Mesendoderm (in vitro differentiated cells): ENCODE measurements at regions not wholly inside any gene's neighbourhood (a gene's known extent, or its start where the extent isn't known, plus 50 kb on each side); places are given as distances from the start of the nearest gene placed in this dataset.
A peak's percentile ranks its signal among the peaks of the same experiment; 100 is the strongest.

Experiments used
- DNase-seq: peaks from one replicate; pipeline ENCODE4 v3.0.0; 2013
- H2AK5ac ChIP-seq: 2 replicates; pipeline ENCODE4 v1.6.1; 2013; ENCODE audit warnings: low read length, inconsistent platforms
- H2BK120ac ChIP-seq: 2 replicates; pipeline ENCODE4 v1.6.1; 2013; ENCODE audit warnings: low read depth, mild to moderate bottlenecking, low read length, moderate library complexity, mixed read lengths
- H2BK15ac ChIP-seq: replicated peaks from 2 replicates; pipeline ENCODE4 v1.6.1; 2013; ENCODE audit warnings: low read depth, mild to moderate bottlenecking, moderate library complexity
- H2BK5ac ChIP-seq: 2 replicates; pipeline ENCODE4 v1.6.1; 2013; ENCODE audit warnings: low read length, inconsistent platforms
- H3K18ac ChIP-seq: 2 replicates; pipeline ENCODE4 v1.6.1; 2013; ENCODE audit warnings: mild to moderate bottlenecking, low read length, mixed read lengths
- H3K23ac ChIP-seq: one replicate; pipeline ENCODE4 v1.6.1; 2013; ENCODE audit warnings: low read length
- H3K27ac ChIP-seq: 2 replicates; pipeline ENCODE4 v1.5.1; 2013; ENCODE audit warnings: low read depth, mild to moderate bottlenecking, inconsistent platforms, low read length, moderate library complexity
- H3K27me3 ChIP-seq: 2 replicates; pipeline ENCODE4 v1.6.1; 2013; ENCODE audit warnings: low read length, control low read depth, mild to moderate bottlenecking, inconsistent platforms; ENCODE audit not compliant: insufficient read depth, poor library complexity
- H3K36me3 ChIP-seq: 2 replicates; pipeline ENCODE4 v1.6.1; 2013; ENCODE audit warnings: low read length, inconsistent platforms; ENCODE audit not compliant: control insufficient read depth, insufficient read depth
- H3K4ac ChIP-seq: one replicate; pipeline ENCODE4 v1.6.1; 2013; ENCODE audit warnings: low read depth, mild to moderate bottlenecking, low read length, moderate library complexity
- H3K4me1 ChIP-seq: 2 replicates; pipeline ENCODE4 v1.6.1; 2013; ENCODE audit warnings: low read depth, low read length, inconsistent platforms; ENCODE audit not compliant: control insufficient read depth
- H3K4me2 ChIP-seq: 2 replicates; pipeline ENCODE4 v1.6.1; 2013; ENCODE audit warnings: low read length
- H3K4me3 ChIP-seq: 2 replicates; pipeline ENCODE4 v1.5.1; 2013; ENCODE audit warnings: mild to moderate bottlenecking, low read length
- H3K56ac ChIP-seq: one replicate; pipeline ENCODE4 v1.6.1; 2013; ENCODE audit warnings: low read length
- H3K79me1 ChIP-seq: 2 replicates; pipeline ENCODE4 v1.6.1; 2013; ENCODE audit warnings: low read length, inconsistent platforms
- H3K79me2 ChIP-seq: 2 replicates; pipeline ENCODE4 v1.6.1; 2013; ENCODE audit warnings: mild to moderate bottlenecking, low read length; ENCODE audit not compliant: control insufficient read depth, insufficient read depth
- H3K9ac ChIP-seq: 2 replicates; pipeline ENCODE4 v1.6.1; 2013; ENCODE audit warnings: low read length, inconsistent platforms
- H4K5ac ChIP-seq: one replicate; pipeline ENCODE4 v1.6.1; 2013; ENCODE audit warnings: low read length
- H4K8ac ChIP-seq: one replicate; pipeline ENCODE4 v1.6.1; 2013; ENCODE audit warnings: low read depth, mild to moderate bottlenecking, control low read depth, low read length, moderate library complexity
- WGBS: extraction: QIAGEN DNeasy Blood & Tissue Kit; methylation state at CpG from one replicate; pipeline ENCODE4 v1.1.7; 2013; ENCODE audit warnings: low lambda C conversion rate, missing lambda C conversion rate; ENCODE audit not compliant: insufficient coverage; ENCODE audit errors: extremely low coverage; 5-methylcytosine and 5-hydroxymethylcytosine counted together

DNA sequence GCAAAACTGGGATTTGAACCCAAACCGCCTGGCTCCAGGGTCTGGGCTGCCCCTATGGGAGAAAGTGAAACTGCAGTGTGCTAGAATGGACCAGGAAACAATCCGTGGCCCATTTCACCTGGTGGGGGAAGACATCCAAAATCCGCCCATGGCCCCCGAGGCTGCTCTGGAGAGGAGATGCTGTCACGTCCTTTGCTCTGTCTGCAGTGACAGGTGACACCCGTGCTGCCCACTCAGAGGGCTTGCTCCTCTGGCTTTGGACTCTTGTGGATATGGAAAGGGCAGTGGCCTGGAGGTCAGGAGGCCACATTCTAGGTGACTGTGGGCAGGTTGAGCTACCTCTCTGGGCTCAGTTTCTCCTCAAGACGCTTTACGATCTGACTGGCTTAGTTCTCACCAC is 151.2 kb upstream of the GPR26 start:
- DNase-seq = no peak
- no peaks in the 10 kb centered on the region for H3K36me3 ChIP-seq
- no peak overlapping the region for H2AK5ac ChIP-seq
- H3K79me2 ChIP-seq = no peaks in the 10 kb centered on the region
- no CpG with 5 or more reads among the region's 8 CpGs for WGBS
- H3K4me3 ChIP-seq = no peak overlapping the region
- no peak overlapping the region for H4K5ac ChIP-seq
- no peak overlapping the region for H2BK120ac ChIP-seq
- no peak overlapping the region for H3K4me2 ChIP-seq
- H3K27ac ChIP-seq = no peak overlapping the region
- H2BK15ac ChIP-seq = no peak overlapping the region
- peaks cover 3% of the 10 kb centered on the region for H3K4me1 ChIP-seq
- H3K79me1 ChIP-seq = no peaks in the 10 kb centered on the region
- no peak overlapping the region for H4K8ac ChIP-seq
- no peak overlapping the region for H3K18ac ChIP-seq
- no peak overlapping the region for H2BK5ac ChIP-seq
- H3K23ac ChIP-seq = no peak overlapping the region
- H3K27me3 ChIP-seq = no peaks in the 10 kb centered on the region
- H3K56ac ChIP-seq = no peak overlapping the region
- H3K4ac ChIP-seq = no peak overlapping the region
- no peak overlapping the region for H3K9ac ChIP-seq

DNA sequence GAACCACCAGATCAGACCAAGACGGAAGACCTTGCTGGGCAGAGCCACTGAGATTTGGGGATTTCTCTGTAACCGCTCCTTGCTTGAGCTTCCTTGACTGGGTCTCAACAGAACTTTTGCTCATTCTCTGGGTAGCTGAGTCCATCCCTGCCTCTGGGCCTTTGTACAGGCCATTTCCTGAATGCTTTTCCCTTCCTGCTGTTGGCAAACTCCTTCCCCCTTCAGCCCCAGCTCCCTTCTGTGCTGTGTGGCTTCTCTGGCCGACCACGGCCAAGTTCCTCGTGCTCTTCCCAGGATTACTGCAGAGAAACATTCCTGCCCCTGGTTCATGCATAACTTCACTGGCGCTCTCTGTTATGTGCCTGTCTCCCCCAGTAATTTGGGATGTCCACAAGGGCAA is 150.5 kb upstream of the GPR26 start:
- H3K4me3 ChIP-seq = no peak overlapping the region

DNA sequence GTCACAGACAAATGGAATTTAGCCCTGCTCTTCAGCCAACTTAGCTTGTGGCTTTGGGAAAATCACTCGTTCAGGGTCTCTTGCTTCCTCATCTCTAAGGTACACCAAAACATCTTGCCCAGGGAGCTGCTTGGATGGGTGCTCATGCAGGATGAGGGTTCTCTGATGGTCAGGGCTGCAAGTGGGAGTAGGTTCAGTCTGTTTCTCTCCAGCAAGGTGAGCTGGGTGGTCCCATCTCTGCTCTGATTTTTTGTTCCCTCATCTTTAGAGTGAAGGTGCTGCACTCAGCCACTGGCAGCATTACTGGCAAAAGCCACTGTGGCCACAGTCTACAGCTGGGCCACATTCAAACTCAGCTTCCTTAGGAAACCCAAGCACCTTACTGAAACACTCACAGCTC is 149.9 kb upstream of the GPR26 start:
- H3K9ac ChIP-seq = no peak overlapping the region
- H3K4me3 ChIP-seq = no peak overlapping the region
- H3K4me1 ChIP-seq = peaks cover 3% of the 10 kb centered on the region
- H4K8ac ChIP-seq = no peak overlapping the region
- no peak overlapping the region for H3K56ac ChIP-seq
- no peak for DNase-seq
- no peak overlapping the region for H3K27ac ChIP-seq
- H3K4me2 ChIP-seq = no peak overlapping the region
- no peak overlapping the region for H2BK120ac ChIP-seq
- no peak overlapping the region for H2AK5ac ChIP-seq
- H3K79me1 ChIP-seq = no peaks in the 10 kb centered on the region
- H2BK15ac ChIP-seq = no peak overlapping the region
- H3K79me2 ChIP-seq = no peaks in the 10 kb centered on the region
- no peak overlapping the region for H3K18ac ChIP-seq
- H2BK5ac ChIP-seq = no peak overlapping the region
- no peak overlapping the region for H3K4ac ChIP-seq
- H3K36me3 ChIP-seq = no peaks in the 10 kb centered on the region
- no peak overlapping the region for H4K5ac ChIP-seq
- H3K27me3 ChIP-seq = no peaks in the 10 kb centered on the region
- no peak overlapping the region for H3K23ac ChIP-seq
- WGBS = no CpG with 5 or more reads among the region's 1 CpG

More for the DNA sequence above, 150.5 kb upstream of the GPR26 start:
- Histone ChIP-seq H3K36me3 (no peaks in the 10 kb centered on the region), H2AK5ac (no peak overlapping the region), H2BK5ac (no peak overlapping the region), H2BK120ac (no peak overlapping the region), H3K27ac (no peak overlapping the region), H2BK15ac (no peak overlapping the region), H4K8ac (no peak overlapping the region), H3K4me2 (no peak overlapping the region), H3K27me3 (no peaks in the 10 kb centered on the region), H3K18ac (no peak overlapping the region), H3K4ac (no peak overlapping the region), H3K79me1 (no peaks in the 10 kb centered on the region), H4K5ac (no peak overlapping the region), H3K23ac (no peak overlapping the region), H3K56ac (no peak overlapping the region), H3K4me1 (peaks cover 3% of the 10 kb centered on the region), H3K9ac (no peak overlapping the region), H3K79me2 (no peaks in the 10 kb centered on the region)
- no CpG with 5 or more reads among the region's 6 CpGs for WGBS
- DNase-seq = no peak

DNA sequence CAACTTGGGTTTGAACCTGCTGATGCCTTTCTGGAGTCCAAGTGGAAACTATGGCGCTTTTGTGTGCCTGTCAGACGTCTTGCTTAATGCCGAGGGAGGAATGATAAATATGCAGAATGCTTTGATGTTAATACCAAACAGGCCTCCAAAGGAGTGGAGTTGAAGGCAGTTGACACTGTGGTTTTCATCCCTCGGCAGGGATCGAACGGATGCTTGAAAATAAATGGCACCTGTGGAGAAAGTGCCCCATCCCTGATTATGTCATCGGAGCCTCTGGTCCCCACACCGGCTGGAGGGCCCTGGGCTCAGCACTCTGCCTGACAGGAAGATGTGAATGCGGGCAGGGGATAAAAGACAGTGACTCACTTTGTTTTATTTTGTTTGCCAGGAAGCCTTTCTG is 148.7 kb upstream of the GPR26 start:
- no CpG with 5 or more reads among the region's 9 CpGs for WGBS
- H3K36me3 ChIP-seq = no peaks in the 10 kb centered on the region

DNA sequence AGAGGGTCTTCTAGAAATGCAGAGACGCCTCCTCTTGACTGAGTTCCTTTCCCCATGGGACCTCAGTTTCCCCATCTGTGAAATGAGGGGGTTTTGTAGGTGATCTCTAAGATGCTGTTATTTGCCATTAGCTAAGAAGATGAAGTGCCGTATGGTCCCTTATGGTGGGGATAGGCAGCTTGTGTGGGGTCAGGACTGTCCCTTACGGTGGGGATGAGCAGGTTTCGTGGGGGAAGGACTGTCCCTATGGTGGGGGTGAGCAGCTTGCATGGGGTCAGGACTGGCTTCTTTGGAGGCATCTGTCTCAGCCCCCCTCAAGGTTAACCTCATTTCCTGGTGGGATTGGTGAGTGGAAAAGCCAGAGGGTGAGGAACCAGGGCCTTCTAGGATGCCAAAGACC is 148.3 kb upstream of the GPR26 start:
- no peaks in the 10 kb centered on the region for H3K36me3 ChIP-seq
- H4K8ac ChIP-seq = no peak overlapping the region
- no peak overlapping the region for H3K9ac ChIP-seq
- H3K56ac ChIP-seq = no peak overlapping the region
- H3K4me3 ChIP-seq = no peak overlapping the region
- no peaks in the 10 kb centered on the region for H3K79me1 ChIP-seq
- no peak for DNase-seq
- H3K27me3 ChIP-seq = no peaks in the 10 kb centered on the region
- H2AK5ac ChIP-seq = no peak overlapping the region
- H3K18ac ChIP-seq = no peak overlapping the region
- no peak overlapping the region for H2BK120ac ChIP-seq
- H3K4me2 ChIP-seq = no peak overlapping the region
- no peak overlapping the region for H2BK5ac ChIP-seq
- H2BK15ac ChIP-seq = no peak overlapping the region
- no peak overlapping the region for H3K27ac ChIP-seq
- no peak overlapping the region for H4K5ac ChIP-seq
- H3K79me2 ChIP-seq = no peaks in the 10 kb centered on the region
- H3K23ac ChIP-seq = no peak overlapping the region
- no peak overlapping the region for H3K4ac ChIP-seq
- peaks cover 3% of the 10 kb centered on the region for H3K4me1 ChIP-seq
- no CpG with 5 or more reads among the region's 4 CpGs for WGBS

More for the DNA sequence above, 148.7 kb upstream of the GPR26 start:
- H2BK120ac ChIP-seq = no peak overlapping the region
- no peak overlapping the region for H3K56ac ChIP-seq
- DNase-seq = peak; percentile 26
- H3K79me1 ChIP-seq = no peaks in the 10 kb centered on the region
- no peak overlapping the region for H3K27ac ChIP-seq
- no peak overlapping the region for H3K9ac ChIP-seq
- peaks cover 3% of the 10 kb centered on the region for H3K4me1 ChIP-seq
- no peak overlapping the region for H3K4me3 ChIP-seq
- no peaks in the 10 kb centered on the region for H3K27me3 ChIP-seq
- H3K23ac ChIP-seq = no peak overlapping the region
- H3K4ac ChIP-seq = no peak overlapping the region
- H2BK15ac ChIP-seq = no peak overlapping the region
- no peaks in the 10 kb centered on the region for H3K79me2 ChIP-seq
- H2BK5ac ChIP-seq = no peak overlapping the region
- no peak overlapping the region for H3K18ac ChIP-seq
- H2AK5ac ChIP-seq = no peak overlapping the region
- no peak overlapping the region for H4K5ac ChIP-seq
- no peak overlapping the region for H4K8ac ChIP-seq
- no peak overlapping the region for H3K4me2 ChIP-seq

DNA sequence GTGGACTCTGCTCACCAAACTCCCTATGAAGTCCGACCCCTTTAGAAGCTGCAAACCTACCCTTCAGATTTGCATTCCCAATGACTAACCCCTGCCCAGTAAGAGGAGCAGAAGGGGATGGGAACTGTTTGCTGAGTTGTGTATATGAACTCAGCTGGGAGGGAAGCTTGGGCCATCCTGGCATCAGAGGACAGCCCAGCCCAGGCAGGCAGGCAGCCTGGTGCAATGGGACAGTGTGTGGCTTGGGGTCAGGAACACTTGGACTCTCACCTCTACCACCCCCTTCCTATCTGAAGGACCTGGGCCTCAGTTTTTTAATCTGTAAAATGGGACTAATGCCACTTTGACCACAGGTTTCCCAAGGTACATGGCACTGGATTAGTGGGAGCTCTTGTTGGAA is 147.4 kb upstream of the GPR26 start:
- no peak overlapping the region for H3K4me2 ChIP-seq
- H2BK15ac ChIP-seq = no peak overlapping the region
- no peak overlapping the region for H3K18ac ChIP-seq
- H4K5ac ChIP-seq = no peak overlapping the region
- no CpG with 5 or more reads among the region's 1 CpG for WGBS
- peaks cover 1% of the 10 kb centered on the region for H3K4me1 ChIP-seq
- no peak overlapping the region for H3K27ac ChIP-seq
- no peak overlapping the region for H3K23ac ChIP-seq
- H3K79me1 ChIP-seq = no peaks in the 10 kb centered on the region
- no peak overlapping the region for H2AK5ac ChIP-seq
- H2BK5ac ChIP-seq = no peak overlapping the region
- H2BK120ac ChIP-seq = no peak overlapping the region
- no peak overlapping the region for H4K8ac ChIP-seq
- no peak for DNase-seq
- H3K4ac ChIP-seq = no peak overlapping the region
- no peak overlapping the region for H3K9ac ChIP-seq
- H3K56ac ChIP-seq = no peak overlapping the region
- no peaks in the 10 kb centered on the region for H3K79me2 ChIP-seq
- no peak overlapping the region for H3K4me3 ChIP-seq
- H3K36me3 ChIP-seq = no peaks in the 10 kb centered on the region
- H3K27me3 ChIP-seq = no peaks in the 10 kb centered on the region
